Effector memory CD4-positive, alpha-beta T cell (primary cell): ENCODE measurements at regions not wholly inside any gene's neighbourhood (a gene's known extent, or its start where the extent isn't known, plus 50 kb on each side); places are given as distances from the start of the nearest gene placed in this dataset.

Source experiments
- DNase-seq, 3 donors: peaks; one replicate each; pipeline ENCODE4 v3.0.0-alpha.2; 2020
- H3K27ac ChIP-seq: 2 replicates; pipeline ENCODE4 v1.7.0; 2013; ENCODE audit warnings: mild to moderate bottlenecking, low read length, moderate library complexity; ENCODE audit not compliant: insufficient read depth, poor library complexity, severe bottlenecking
- H3K27me3 ChIP-seq: replicated peaks from 2 replicates; pipeline ENCODE4 v1.7.0; 2013; ENCODE audit warnings: mild to moderate bottlenecking, low read length; ENCODE audit not compliant: insufficient read depth, control insufficient read depth, poor library complexity, severe bottlenecking
- H3K36me3 ChIP-seq: 2 replicates; pipeline ENCODE4 v1.7.0; 2013; ENCODE audit warnings: mild to moderate bottlenecking, low read length, moderate library complexity; ENCODE audit not compliant: control insufficient read depth, insufficient read depth
- H3K4me1 ChIP-seq: 2 replicates; pipeline ENCODE4 v1.7.0; 2013; ENCODE audit warnings: low read length, mild to moderate bottlenecking; ENCODE audit not compliant: control insufficient read depth, insufficient read depth, poor library complexity, severe bottlenecking
- H3K4me3 ChIP-seq: 2 replicates; pipeline ENCODE4 v1.7.0; 2013; ENCODE audit warnings: low read length, low read depth, mild to moderate bottlenecking; ENCODE audit not compliant: insufficient read depth, poor library complexity, severe bottlenecking
- H3K9me3 ChIP-seq: 2 replicates; pipeline ENCODE4 v1.7.0; 2013; ENCODE audit warnings: mild to moderate bottlenecking, low read length, moderate library complexity; ENCODE audit not compliant: control insufficient read depth

GRCh38 chr18:5058768-5059695, 138.0 kb downstream of the AKAIN1 start:
- Histone ChIP-seq H3K4me3 (no peak overlapping the region), H3K4me1 (no peaks in the 10 kb centered on the region), H3K36me3 (no peaks in the 10 kb centered on the region), H3K27ac (no peak overlapping the region), H3K27me3 (no peaks in the 10 kb centered on the region), H3K9me3 (no peaks in the 10 kb centered on the region)
- peak in 2 of 3 donors; percentile 9 to 11 for DNase-seq

- Histone ChIP-seq H3K27me3 (no peaks in the 10 kb centered on the region), H3K36me3 (no peaks in the 10 kb centered on the region), H3K4me1 (no peaks in the 10 kb centered on the region), H3K4me3 (no peak overlapping the region), H3K27ac (no peak overlapping the region), H3K9me3 (no peaks in the 10 kb centered on the region)
- DNase-seq: peak in 1 of 3 donors; percentile 3
Observed at GRCh38 chr18:5057386-5058348, 139.4 kb downstream of the AKAIN1 start.

GRCh38 chr18:5052491-5052890, 144.6 kb downstream of the AKAIN1 start:
- no peaks in the 10 kb centered on the region for H3K36me3 ChIP-seq
- no peak for DNase-seq
- H3K4me1 ChIP-seq: no peaks in the 10 kb centered on the region
- H3K4me3 ChIP-seq: no peak overlapping the region
- H3K27ac ChIP-seq: no peak overlapping the region
- H3K9me3 ChIP-seq: no peaks in the 10 kb centered on the region
- no peaks in the 10 kb centered on the region for H3K27me3 ChIP-seq

- Histone ChIP-seq H3K4me3 (no peak overlapping the region), H3K36me3 (no peaks in the 10 kb centered on the region), H3K4me1 (no peaks in the 10 kb centered on the region), H3K27ac (no peak overlapping the region), H3K27me3 (no peaks in the 10 kb centered on the region), H3K9me3 (no peaks in the 10 kb centered on the region)
- DNase-seq: no peak
Observed at GRCh38 chr18:5051207-5051606, 145.8 kb downstream of the AKAIN1 start.

GRCh38 chr18:5049124-5049523, 147.9 kb downstream of the AKAIN1 start:
- H3K4me1 ChIP-seq: no peaks in the 10 kb centered on the region
- no peaks in the 10 kb centered on the region for H3K36me3 ChIP-seq
- H3K4me3 ChIP-seq: no peak overlapping the region
- no peaks in the 10 kb centered on the region for H3K27me3 ChIP-seq
- H3K27ac ChIP-seq: no peak overlapping the region
- no peak for DNase-seq
- H3K9me3 ChIP-seq: no peaks in the 10 kb centered on the region

- no peak overlapping the region for H3K4me3 ChIP-seq
- no peaks in the 10 kb centered on the region for H3K9me3 ChIP-seq
- H3K27ac ChIP-seq: no peak overlapping the region
- H3K4me1 ChIP-seq: no peaks in the 10 kb centered on the region
- no peaks in the 10 kb centered on the region for H3K36me3 ChIP-seq
- no peaks in the 10 kb centered on the region for H3K27me3 ChIP-seq
- DNase-seq: no peak
Observed at GRCh38 chr18:5040476-5040875, 156.6 kb downstream of the AKAIN1 start.

GRCh38 chr18:5036523-5036922, 160.5 kb downstream of the AKAIN1 start:
- Histone ChIP-seq H3K36me3 (no peaks in the 10 kb centered on the region), H3K9me3 (no peaks in the 10 kb centered on the region), H3K27me3 (no peaks in the 10 kb centered on the region), H3K4me1 (no peaks in the 10 kb centered on the region), H3K4me3 (no peak overlapping the region), H3K27ac (no peak overlapping the region)
- no peak for DNase-seq

GRCh38 chr18:5031216-5031615, 165.8 kb downstream of the AKAIN1 start:
- no peaks in the 10 kb centered on the region for H3K27me3 ChIP-seq
- H3K9me3 ChIP-seq: no peaks in the 10 kb centered on the region
- no peak for DNase-seq
- no peaks in the 10 kb centered on the region for H3K36me3 ChIP-seq
- H3K4me3 ChIP-seq: no peak overlapping the region
- no peaks in the 10 kb centered on the region for H3K4me1 ChIP-seq
- H3K27ac ChIP-seq: no peak overlapping the region

- no peak overlapping the region for H3K4me3 ChIP-seq
- no peaks in the 10 kb centered on the region for H3K27me3 ChIP-seq
- H3K4me1 ChIP-seq: no peaks in the 10 kb centered on the region
- H3K9me3 ChIP-seq: no peaks in the 10 kb centered on the region
- DNase-seq: no peak
- no peak overlapping the region for H3K27ac ChIP-seq
- H3K36me3 ChIP-seq: no peaks in the 10 kb centered on the region
Observed at GRCh38 chr18:5030636-5031035, 166.4 kb downstream of the AKAIN1 start.

GRCh38 chr18:5029592-5029991, 167.5 kb downstream of the AKAIN1 start:
- no peak for DNase-seq
- H3K4me1 ChIP-seq: no peaks in the 10 kb centered on the region
- no peak overlapping the region for H3K4me3 ChIP-seq
- no peaks in the 10 kb centered on the region for H3K27me3 ChIP-seq
- no peaks in the 10 kb centered on the region for H3K9me3 ChIP-seq
- no peak overlapping the region for H3K27ac ChIP-seq
- H3K36me3 ChIP-seq: no peaks in the 10 kb centered on the region
